ENCODE measurements at regions not wholly inside any gene's neighbourhood (a gene's known extent, or its start where the extent isn't known, plus 50 kb on each side); places are given as distances from the start of the nearest gene placed in this dataset.
A peak's percentile ranks its signal among the peaks of the same experiment; 100 is the strongest.
"Not testable (repeated sequence)": the region's sequence is repeated elsewhere in the genome, so short reads cannot be mapped to it uniquely, and the experiment has no call there.

- DNase-seq = no peak
Measured at GRCh38 chr10:27383595-27384542, 120.2 kb upstream of the RAB18 start.

GRCh38 chr10:27382176-27382575 is 121.9 kb upstream of the RAB18 start:
- no peak for DNase-seq

- DNase-seq = no peak
Measured at GRCh38 chr10:27380929-27381358, 123.2 kb upstream of the RAB18 start.

DNA sequence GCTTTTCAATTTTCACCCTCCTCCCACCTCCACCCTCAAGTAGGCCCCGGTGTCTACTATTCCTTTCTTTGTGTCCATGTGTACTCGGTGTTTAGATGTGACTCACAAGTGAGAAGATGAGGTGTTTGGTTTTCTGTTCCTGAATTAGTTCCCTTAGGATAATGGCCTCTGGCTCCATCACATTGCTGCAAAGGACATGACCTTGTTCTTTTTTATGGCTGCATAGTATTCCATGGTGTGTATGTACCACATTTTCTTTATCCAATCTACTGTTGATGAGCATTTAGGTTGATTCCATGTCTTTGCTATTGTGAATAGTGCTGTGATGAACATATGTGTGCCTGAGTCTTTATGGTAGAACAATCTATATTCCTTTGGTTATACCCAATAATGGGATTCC is 125.1 kb upstream of the RAB18 start:
- not testable (repeated sequence) for DNase-seq

DNA sequence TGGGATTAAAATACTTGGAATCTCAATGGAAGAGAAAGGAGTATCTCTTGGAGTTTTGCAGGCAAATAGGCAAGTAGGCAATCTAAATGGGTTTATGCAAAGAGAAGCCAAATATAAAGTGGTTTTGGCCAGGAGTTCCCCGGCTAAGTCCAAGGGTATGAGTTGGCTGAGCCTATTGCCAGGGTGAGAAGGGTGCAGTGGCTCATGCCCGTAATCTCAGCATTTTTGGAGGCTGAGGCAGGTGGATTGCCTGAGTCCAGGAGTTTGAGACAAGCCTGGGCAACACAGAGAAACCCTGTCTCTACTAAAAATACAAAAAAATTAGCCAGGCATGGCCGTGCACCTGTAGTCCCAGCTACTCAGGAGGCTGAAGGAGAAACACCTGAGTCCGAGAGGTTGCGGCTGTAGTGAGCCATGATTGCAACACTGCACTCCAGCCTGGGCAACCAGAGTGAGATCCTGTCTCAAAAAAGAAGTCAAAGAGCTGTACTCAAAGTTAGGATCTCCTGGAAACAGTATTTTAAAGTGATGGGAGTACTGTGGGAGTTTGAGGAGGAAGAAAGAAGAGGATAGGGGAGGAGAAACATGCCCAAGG is 130.4 kb upstream of the RAB18 start:
- DNase-seq = no peak

GRCh38 chr10:27372095-27372494 is 131.5 kb upstream of the ACBD5 start:
- no peak for DNase-seq

DNA sequence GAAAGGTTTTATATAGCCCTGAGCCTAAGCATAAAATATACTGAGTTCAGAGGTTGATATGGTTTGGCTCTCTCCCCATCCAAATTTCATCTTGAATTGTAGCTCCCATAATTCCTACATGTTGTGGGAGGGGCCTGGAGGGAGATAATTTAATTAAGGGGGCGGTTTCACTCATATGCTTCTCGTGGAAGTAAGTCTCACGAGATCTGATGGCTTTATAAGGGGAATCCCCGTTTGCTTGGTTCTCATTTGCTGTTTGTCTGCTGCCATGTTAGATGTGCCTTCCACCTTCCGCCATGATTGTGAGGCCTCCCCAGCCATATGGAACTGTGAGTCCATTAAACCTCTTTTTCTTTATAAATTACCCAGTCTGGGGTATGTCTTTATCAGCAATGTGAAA is 130.8 kb upstream of the ACBD5 start:
- not testable (repeated sequence) for DNase-seq

- DNase-seq = no peak
Measured at GRCh38 chr10:27369880-27370279, 129.3 kb upstream of the ACBD5 start.

GRCh38 chr10:27368706-27369105 is 128.1 kb upstream of the ACBD5 start:
- DNase-seq = no peak

GRCh38 chr10:27366769-27367168 is 126.2 kb upstream of the ACBD5 start:
- no peak for DNase-seq

DNA sequence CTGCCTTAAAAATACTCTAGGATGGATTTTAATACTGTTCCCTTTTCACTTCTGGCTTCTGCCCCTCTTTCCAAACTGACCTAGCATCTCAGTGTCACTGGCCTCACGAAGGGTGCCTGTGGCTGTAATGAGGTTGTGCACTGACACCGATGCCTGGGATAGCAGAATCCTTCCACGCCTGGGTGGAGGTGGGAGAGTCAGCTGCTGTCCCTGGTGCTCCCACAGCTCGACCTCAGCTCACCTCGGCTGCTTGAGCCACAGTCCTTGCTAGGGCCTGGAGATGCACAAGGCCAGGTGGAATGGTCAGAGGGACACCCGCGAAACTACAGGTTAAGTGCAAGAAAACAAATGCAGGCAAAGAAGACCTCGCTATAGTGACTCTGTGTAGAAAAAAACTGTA is 123.4 kb upstream of the ACBD5 start:
- no peak for DNase-seq

DNA sequence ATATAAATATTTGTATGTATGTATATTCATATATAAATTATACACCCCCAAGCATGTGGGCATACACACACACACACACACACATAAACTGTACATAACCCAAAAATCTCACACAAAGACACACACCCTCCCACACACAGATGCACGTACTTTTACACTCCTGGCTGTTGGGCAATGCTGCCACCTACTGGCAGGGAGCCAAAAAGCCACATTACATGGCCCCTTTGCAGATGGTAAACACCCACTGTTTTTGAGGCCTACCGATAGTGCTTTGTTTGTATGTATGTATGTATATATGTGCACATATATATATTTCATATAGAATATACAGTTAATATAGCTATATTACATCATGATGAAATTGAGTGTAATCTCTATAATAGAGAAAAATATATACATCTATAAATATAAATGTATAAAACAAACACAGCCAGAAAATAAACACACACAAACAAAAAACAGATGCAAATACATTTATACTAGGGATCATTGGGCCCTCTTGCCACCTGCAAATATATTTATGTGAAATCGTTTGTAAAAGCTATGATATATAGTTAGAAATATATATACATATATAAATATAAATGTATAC is 120.1 kb upstream of the ACBD5 start:
- peak; percentile 82 for DNase-seq

DNA sequence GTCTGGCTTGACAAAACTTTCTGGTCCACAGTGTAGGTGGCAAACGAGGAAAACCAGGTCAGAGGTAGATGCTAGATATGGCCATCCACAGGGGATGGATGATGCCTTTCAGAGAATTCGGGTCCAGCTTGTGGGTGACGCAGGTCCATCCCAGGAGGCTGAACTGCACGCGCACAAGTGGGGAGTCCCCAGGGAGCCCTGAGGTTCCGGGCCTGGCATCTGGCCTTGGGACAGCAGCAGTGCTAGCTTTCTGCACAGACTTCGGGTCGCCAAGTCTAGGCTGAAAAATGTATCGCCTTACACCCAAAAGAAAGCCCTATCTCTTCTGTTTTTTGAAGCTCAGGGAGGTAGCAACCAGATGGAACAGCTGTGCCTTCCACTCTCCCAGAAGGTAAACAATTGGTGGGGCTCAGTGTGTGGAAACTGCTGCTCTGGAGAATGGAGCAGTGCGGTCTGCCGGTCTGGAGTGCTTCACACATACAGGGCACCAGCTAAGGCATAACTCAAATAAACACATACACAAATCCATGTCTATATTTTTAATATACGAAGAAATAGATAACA is 119.3 kb upstream of the ACBD5 start:
- no peak for DNase-seq

DNA sequence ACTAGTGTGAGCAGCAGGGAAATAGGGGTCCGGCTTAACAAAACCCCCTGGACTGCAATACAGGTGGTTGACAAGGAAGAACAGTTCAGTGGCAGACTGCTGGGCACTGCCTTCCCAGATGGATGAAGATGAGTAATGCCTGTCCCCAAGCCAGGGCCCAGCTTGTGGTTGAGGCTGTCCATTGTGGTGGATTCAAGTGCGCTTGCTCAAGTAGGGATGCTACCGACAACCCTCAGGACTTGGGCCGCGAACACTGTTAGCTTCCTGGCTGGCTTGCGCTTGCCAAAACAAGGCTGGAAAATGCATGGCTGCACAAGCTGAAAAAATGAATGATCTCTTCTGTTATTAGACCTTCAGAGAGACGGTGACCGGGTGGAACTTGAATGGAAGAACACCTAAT is 116.1 kb upstream of the ACBD5 start:
- DNase-seq = no peak

DNA sequence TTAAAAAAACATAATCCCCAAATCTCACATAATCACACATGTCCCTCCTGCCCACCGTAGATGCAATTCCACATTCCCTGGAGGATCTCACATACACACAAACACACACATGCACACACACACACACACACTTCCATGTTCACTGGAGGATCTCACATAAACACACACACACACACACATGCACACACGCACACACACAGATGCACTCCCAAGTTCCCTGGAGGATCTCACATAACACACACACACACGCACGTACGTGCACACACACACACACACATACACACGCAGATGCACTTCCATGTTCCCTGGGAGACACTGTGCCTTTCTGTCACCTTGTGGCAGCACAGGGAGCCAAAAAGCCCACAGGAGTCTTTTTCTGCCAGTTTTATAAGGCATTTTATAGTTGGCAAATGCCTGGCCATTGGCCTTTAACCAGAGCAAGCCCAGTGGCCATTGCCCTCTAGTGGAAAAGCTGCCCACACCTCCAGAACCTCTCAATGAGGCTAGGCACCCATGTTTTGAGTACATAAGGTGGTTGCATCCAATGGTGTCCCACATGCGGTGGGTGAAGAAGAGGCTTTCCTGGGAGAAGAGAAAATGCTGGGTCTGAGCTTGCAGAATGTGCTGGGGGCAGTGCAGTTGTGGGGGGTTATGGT is 115.4 kb upstream of the ACBD5 start:
- no peak for DNase-seq

- not testable (repeated sequence) for DNase-seq
Measured at GRCh38 chr10:27354643-27355270, 114.2 kb upstream of the ACBD5 start.

GRCh38 chr10:27354100-27354499 is 113.5 kb upstream of the ACBD5 start:
- not testable (repeated sequence) for DNase-seq

- no peak for DNase-seq
Measured at GRCh38 chr10:27349987-27350386, 109.4 kb upstream of the ACBD5 start.

DNA sequence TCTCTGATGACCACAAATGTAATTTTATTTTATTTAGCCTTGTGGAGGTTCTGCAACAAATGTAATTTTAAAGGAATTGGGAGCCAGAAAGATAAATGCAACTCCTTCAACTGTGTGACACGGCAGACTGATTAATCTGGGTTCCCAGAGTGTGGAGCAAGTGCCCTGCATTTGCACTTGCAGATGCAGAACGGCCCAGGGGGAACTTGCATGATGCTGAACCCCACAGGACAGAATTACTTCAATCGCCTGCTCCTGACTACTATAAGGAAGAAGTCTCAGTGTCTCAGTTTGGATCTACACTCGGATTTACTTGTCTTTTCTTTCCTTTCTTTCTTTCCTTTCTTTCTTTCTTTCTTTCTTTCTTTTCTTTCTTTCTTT is 107.2 kb upstream of the ACBD5 start:
- DNase-seq = not testable (repeated sequence)

- no peak for DNase-seq
Measured at GRCh38 chr10:27345455-27345920, 104.9 kb upstream of the ACBD5 start.

DNA sequence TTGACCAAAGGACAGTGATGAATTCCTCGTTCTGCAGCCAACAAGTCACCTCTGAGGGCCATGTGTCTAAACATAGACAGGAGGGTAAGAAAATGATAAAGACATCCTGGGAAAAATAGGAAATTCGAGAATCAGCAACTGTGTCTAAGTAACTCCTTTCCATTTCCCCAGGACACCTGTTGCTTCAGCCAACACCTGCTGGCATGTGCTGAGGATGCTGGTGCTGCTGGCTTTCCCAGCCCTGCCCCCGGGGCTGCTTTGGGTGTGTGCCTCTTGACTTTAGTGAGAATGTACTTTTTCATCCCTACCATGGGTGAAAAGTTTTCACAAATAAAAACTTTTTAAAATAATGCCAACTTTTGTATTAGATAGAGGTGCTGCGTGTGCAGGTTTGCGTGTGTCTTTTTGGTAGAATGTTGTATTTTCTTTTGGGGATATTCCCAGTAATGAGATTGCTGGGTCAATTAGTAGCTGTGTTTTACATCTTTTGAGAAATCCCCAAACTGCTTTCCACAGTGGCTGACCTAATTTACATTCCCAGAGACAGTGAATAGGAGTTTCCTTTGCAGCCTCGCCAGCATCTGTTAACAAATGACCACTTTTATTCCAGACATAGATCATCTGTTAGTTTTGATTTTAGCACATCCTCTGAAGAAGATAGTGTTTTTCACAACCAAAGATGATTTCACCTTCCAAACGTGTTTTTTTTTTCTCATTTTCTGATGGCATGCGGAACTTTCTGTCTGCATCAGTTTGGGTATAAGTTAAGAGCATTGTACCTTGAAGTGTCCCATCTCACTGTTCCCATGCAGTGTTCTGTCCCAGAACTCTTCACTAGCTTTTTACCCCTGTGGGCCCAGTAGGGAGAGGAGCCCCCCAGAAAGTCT is 104.2 kb upstream of the ACBD5 start:
- DNase-seq = no peak
